Gastrocnemius medialis (tissue), 4 donors: ENCODE measurements at regions not wholly inside any gene's neighbourhood (a gene's known extent, or its start where the extent isn't known, plus 50 kb on each side); places are given as distances from the start of the nearest gene placed in this dataset.
"Not testable (repeated sequence)": the region's sequence is repeated elsewhere in the genome, so short reads cannot be mapped to it uniquely, and the experiment has no call there.

Source experiments
- ATAC-seq, 2 donors: fragments of 150-250 bp; one replicate each; pipeline ENCODE4 v1.9.1; 2016
- DNase-seq, 2 donors: peaks; one replicate each; pipeline ENCODE4 v3.0.0-alpha.2; 2019
- H3K27ac ChIP-seq, 4 donors: fragments of 200-600 bp; sonication (generic); 1 replicate in 1 of 4; 2 replicates in 3 of 4; pipeline ENCODE4 v1.5.1; 2016 to 2018; ENCODE audit warnings: mild to moderate bottlenecking in 2 of 4, moderate library complexity in 1 of 4
- H3K27me3 ChIP-seq, 3 donors: fragments of 200-600 bp; sonication (generic) in 2 of 3; 1 replicate in 1 of 3; 2 replicates in 2 of 3; pipeline versions ENCODE4 v1.5.1 to v1.6.0; 2016 to 2019; ENCODE audit warnings: mild to moderate bottlenecking in 1 of 3, moderate library complexity in 1 of 3
- H3K36me3 ChIP-seq, 2 donors: fragments of 200-600 bp; sonication (generic) in 1 of 2; one replicate each; pipeline ENCODE4 v1.5.1; 2017 to 2018
- H3K4me1 ChIP-seq, 2 donors: fragments of 200-600 bp; sonication (generic) in 1 of 2; one replicate each; pipeline ENCODE4 v1.5.1; 2016 to 2017; ENCODE audit warnings: mild to moderate bottlenecking in 2 of 2
- H3K4me3 ChIP-seq, 4 donors: fragments of 200-600 bp; sonication (generic) in 3 of 4; 1 replicate in 1 of 4; 2 replicates in 3 of 4; pipeline ENCODE4 v1.5.1; 2016 to 2019; ENCODE audit warnings: mild to moderate bottlenecking in 2 of 4
- H3K9me3 ChIP-seq, 3 donors: fragments of 200-600 bp; sonication (generic) in 2 of 3; 1 replicate in 1 of 3; 2 replicates in 2 of 3; pipeline ENCODE4 v1.5.1; 2016 to 2019
- CTCF ChIP-seq, 5 experiments: fragments of 450-650 bp in 3 of 5; fragments of 200-600 bp in 2 of 5; sonication (generic) in 2 of 5; IDR thresholded peaks in 4 of 5; conservative IDR thresholded peaks in 1 of 5; 1 replicate in 4 of 5; 2 replicates in 1 of 5; pipeline ENCODE4 v1.5.1; 2016 to 2019; ENCODE audit warnings: antibody characterized with exemption in 5 of 5, mild to moderate bottlenecking in 3 of 5, moderate library complexity in 3 of 5
- POLR2A ChIP-seq, 2 donors: fragments of 450-650 bp; IDR thresholded peaks; one replicate each; pipeline ENCODE4 v1.6.1; 2017; ENCODE audit warnings: antibody characterized with exemption in 2 of 2, mild to moderate bottlenecking in 2 of 2, moderate library complexity in 2 of 2
- in situ Hi-C, 4 donors: fragments of 200-750 bp; cut with MboI; loops; one replicate each; pipeline versions ENCODE4 v1.15.0 to v1.8.0; 2017; ENCODE audit warnings: low sequenced_read_pairs in 4 of 4
- intact Hi-C: fragments of 100-400 bp; cut with DNase I; formaldehyde crosslinking; loops from one replicate; pipeline ENCODE4 v1.15.1; 2023; ENCODE audit warnings: low total_unique reads

GRCh38 chrX:2162695-2163094 lies 338.1 kb downstream of the DHRSX start:
- H3K27me3 ChIP-seq = no peaks in the 10 kb centered on the region
- DNase-seq (no peak), ATAC-seq (no peak)
- in situ Hi-C loops = no loop called here
- H3K9me3 ChIP-seq = no peaks in the 10 kb centered on the region
- peaks cover 0 to 8% of the 10 kb centered on the region in 2 donors for H3K4me1 ChIP-seq
- intact Hi-C loops = no loop called here
- H3K27ac ChIP-seq = no peak overlapping the region
- no peaks in the 10 kb centered on the region for H3K36me3 ChIP-seq
- H3K4me3 ChIP-seq = no peak overlapping the region
- no peak for TF ChIP-seq POLR2A (IDR thresholded peaks at IDR 0.05)
- TF ChIP-seq CTCF (IDR thresholded peaks at IDR 0.05 in 4 of 5, conservative IDR thresholded peaks at IDR 0.05 in 1 of 5) = no peak

GRCh38 chrX:2159861-2160260 lies 340.9 kb downstream of the DHRSX start:
- no peak overlapping the region for H3K4me3 ChIP-seq
- in situ Hi-C loops (no loop called here), intact Hi-C loops (no loop called here)
- H3K27me3 ChIP-seq = no peaks in the 10 kb centered on the region
- H3K9me3 ChIP-seq = no peaks in the 10 kb centered on the region
- H3K4me1 ChIP-seq = peaks cover 0 to 8% of the 10 kb centered on the region in 2 donors
- peak overlapping the region in 1 of 4 donors; percentile 58 for H3K27ac ChIP-seq
- DNase-seq (no peak), ATAC-seq (peak in 1 of 2 donors; percentile 38)
- H3K36me3 ChIP-seq = no peaks in the 10 kb centered on the region
- TF ChIP-seq CTCF (IDR thresholded peaks at IDR 0.05 in 4 of 5, conservative IDR thresholded peaks at IDR 0.05 in 1 of 5) (no peak), POLR2A (IDR thresholded peaks at IDR 0.05) (no peak)

GRCh38 chrX:2159393-2159792 lies 341.4 kb downstream of the DHRSX start:
- in situ Hi-C loops (no loop called here), intact Hi-C loops (no loop called here)
- H3K27ac ChIP-seq = peak overlapping the region in 1 of 4 donors; percentile 60
- ATAC-seq = peak; percentile 93 to 98
- peaks cover 0 to 8% of the 10 kb centered on the region in 2 donors for H3K4me1 ChIP-seq
- no peaks in the 10 kb centered on the region for H3K36me3 ChIP-seq
- TF ChIP-seq POLR2A (IDR thresholded peaks at IDR 0.05) (no peak), CTCF (IDR thresholded peaks at IDR 0.05 in 4 of 5, conservative IDR thresholded peaks at IDR 0.05 in 1 of 5) (no peak)
- H3K27me3 ChIP-seq = no peaks in the 10 kb centered on the region
- no peak overlapping the region for H3K4me3 ChIP-seq
- DNase-seq = peak; percentile 17 to 44
- no peaks in the 10 kb centered on the region for H3K9me3 ChIP-seq

- no peaks in the 10 kb centered on the region for H3K9me3 ChIP-seq
- in situ Hi-C loops = no loop called here
Measured at GRCh38 chrX:2150722-2151121, 350.1 kb downstream of the DHRSX start.

GRCh38 chrX:2150014-2150413 lies 350.8 kb downstream of the DHRSX start:
- intact Hi-C loops, in situ Hi-C loops, H3K9me3 ChIP-seq, H3K4me3 ChIP-seq, H3K27me3 ChIP-seq, H3K4me1 ChIP-seq, H3K27ac ChIP-seq, ATAC-seq, DNase-seq, H3K36me3 ChIP-seq: not testable (repeated sequence)

More at GRCh38 chrX:2150722-2151121, 350.1 kb downstream of the DHRSX start:
- Histone ChIP-seq H3K27me3 (no peaks in the 10 kb centered on the region), H3K36me3 (no peaks in the 10 kb centered on the region), H3K27ac (no peak overlapping the region), H3K4me1 (no peaks in the 10 kb centered on the region), H3K4me3 (no peak overlapping the region)
- ATAC-seq (no peak), DNase-seq (no peak)
- intact Hi-C loops = no loop called here
- TF ChIP-seq POLR2A (IDR thresholded peaks at IDR 0.05) = no peak
- TF ChIP-seq CTCF (IDR thresholded peaks at IDR 0.05 in 4 of 5, conservative IDR thresholded peaks at IDR 0.05 in 1 of 5) = no peak

- H3K9me3 ChIP-seq, H3K4me1 ChIP-seq, H3K36me3 ChIP-seq, intact Hi-C loops, DNase-seq, ATAC-seq, H3K27ac ChIP-seq, in situ Hi-C loops, H3K27me3 ChIP-seq, H3K4me3 ChIP-seq: not testable (repeated sequence)
Measured at GRCh38 chrX:2149055-2149454, 351.7 kb downstream of the DHRSX start.
